Nephron progenitor cell (in vitro differentiated cells): ENCODE measurements at regions not wholly inside any gene's neighbourhood (a gene's known extent, or its start where the extent isn't known, plus 50 kb on each side); places are given as distances from the start of the nearest gene placed in this dataset.

Source experiments
- DNase-seq: peaks from one replicate; pipeline ENCODE4 v3.0.0; 2021
- H3K27ac Mint-ChIP-seq: 2 replicates; pipeline ENCODE4 v1.8.0; 2021; ENCODE audit warnings: mild to moderate bottlenecking, moderate library complexity, mixed read lengths
- H3K27me3 Mint-ChIP-seq: 2 replicates; pipeline ENCODE4 v1.8.0; 2021; ENCODE audit warnings: mild to moderate bottlenecking, low read depth, mixed read lengths; ENCODE audit not compliant: poor library complexity
- H3K36me3 Mint-ChIP-seq: 2 replicates; pipeline ENCODE4 v1.8.0; 2021; ENCODE audit warnings: low read depth, mixed read lengths
- H3K4me1 Mint-ChIP-seq: 2 replicates; pipeline ENCODE4 v1.8.0; 2021; ENCODE audit warnings: mixed read lengths
- H3K4me3 Mint-ChIP-seq: 2 replicates; pipeline ENCODE4 v1.8.0; 2021; ENCODE audit warnings: mild to moderate bottlenecking, moderate library complexity, mixed read lengths
- H3K9me3 Mint-ChIP-seq: 2 replicates; pipeline ENCODE4 v1.8.0; 2021; ENCODE audit warnings: mild to moderate bottlenecking, moderate library complexity, mixed read lengths
- CTCF ChIP-seq: fragments of 200-600 bp; sonication (generic); IDR thresholded peaks from 2 replicates; pipeline ENCODE4 v1.5.0; 2021; ENCODE audit warnings: antibody characterized with exemption

GRCh38 chr9:116098476-116098875 lies 55.1 kb upstream of the PAPPA start:
- no peak for TF ChIP-seq CTCF
- no peak for DNase-seq
- Mint-ChIP-seq H3K4me3 (no peak overlapping the region), H3K9me3 (no peaks in the 10 kb centered on the region), H3K27me3 (peaks cover 12% of the 10 kb centered on the region), H3K27ac (no peak overlapping the region), H3K4me1 (peaks cover 9% of the 10 kb centered on the region), H3K36me3 (no peaks in the 10 kb centered on the region)

DNA sequence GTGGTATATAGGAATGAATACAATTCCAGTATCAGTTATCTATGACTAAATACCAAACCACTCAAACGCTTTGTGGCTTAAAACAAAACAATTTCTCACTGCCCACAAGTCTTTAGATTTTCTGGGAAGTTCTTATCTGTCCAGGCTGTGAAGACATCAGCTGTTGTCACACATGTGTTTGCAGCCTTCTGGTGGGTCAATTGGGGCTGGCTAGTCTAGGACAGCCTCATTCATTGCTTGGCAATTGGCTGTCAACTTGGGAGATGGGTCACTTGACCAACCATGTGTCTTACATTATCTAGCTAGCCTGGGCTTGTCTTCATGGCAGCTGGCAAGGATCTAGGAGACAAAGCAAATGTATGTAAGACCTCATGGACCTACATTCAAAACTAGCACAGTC lies 53.8 kb upstream of the PAPPA start:
- peaks cover 12% of the 10 kb centered on the region for H3K27me3 Mint-ChIP-seq
- DNase-seq: no peak
- TF ChIP-seq CTCF: no peak
- no peak overlapping the region for H3K27ac Mint-ChIP-seq
- no peak overlapping the region for H3K4me3 Mint-ChIP-seq
- H3K4me1 Mint-ChIP-seq: peaks cover 9% of the 10 kb centered on the region
- no peaks in the 10 kb centered on the region for H3K9me3 Mint-ChIP-seq
- H3K36me3 Mint-ChIP-seq: no peaks in the 10 kb centered on the region

GRCh38 chr9:116100711-116101121 lies 52.9 kb upstream of the PAPPA start:
- Mint-ChIP-seq H3K4me1 (peaks cover 9% of the 10 kb centered on the region), H3K4me3 (no peak overlapping the region), H3K27ac (no peak overlapping the region), H3K27me3 (peaks cover 12% of the 10 kb centered on the region), H3K9me3 (no peaks in the 10 kb centered on the region), H3K36me3 (no peaks in the 10 kb centered on the region)
- TF ChIP-seq CTCF: no peak
- no peak for DNase-seq

DNA sequence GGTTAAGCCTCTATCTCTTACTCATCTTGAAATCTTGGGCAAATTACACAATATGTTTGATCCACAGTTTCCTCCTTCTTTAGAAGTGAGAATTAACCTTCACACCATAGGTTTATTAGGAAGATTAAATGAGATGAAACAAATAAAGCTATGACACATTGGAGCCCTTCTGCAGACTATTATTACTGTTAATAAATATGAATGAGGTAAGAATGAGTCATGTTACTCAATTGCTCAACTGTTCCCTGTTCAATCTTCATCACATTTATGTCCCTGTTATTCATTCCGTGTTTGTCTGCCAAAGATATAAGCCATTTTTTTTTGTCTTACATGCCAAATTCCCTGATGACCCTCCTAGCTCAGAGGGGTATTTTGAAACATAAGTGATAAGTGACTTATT lies 52.1 kb upstream of the PAPPA start:
- H3K27me3 Mint-ChIP-seq: peaks cover 12% of the 10 kb centered on the region
- H3K4me1 Mint-ChIP-seq: peaks cover 9% of the 10 kb centered on the region
- no peak for DNase-seq
- TF ChIP-seq CTCF: no peak
- no peak overlapping the region for H3K27ac Mint-ChIP-seq
- no peaks in the 10 kb centered on the region for H3K36me3 Mint-ChIP-seq
- no peaks in the 10 kb centered on the region for H3K9me3 Mint-ChIP-seq
- no peak overlapping the region for H3K4me3 Mint-ChIP-seq

GRCh38 chr9:116102596-116102995 lies 51.0 kb upstream of the PAPPA start:
- Mint-ChIP-seq H3K36me3 (no peaks in the 10 kb centered on the region), H3K27ac (no peak overlapping the region), H3K9me3 (no peaks in the 10 kb centered on the region), H3K4me3 (no peak overlapping the region), H3K27me3 (peaks cover 6% of the 10 kb centered on the region), H3K4me1 (no peaks in the 10 kb centered on the region)
- no peak for DNase-seq
- TF ChIP-seq CTCF: no peak
